H1 (cell line): ENCODE measurements at regions not wholly inside any gene's neighbourhood (a gene's known extent, or its start where the extent isn't known, plus 50 kb on each side); places are given as distances from the start of the nearest gene placed in this dataset.

ENCODE experiments used
- CTCF ChIA-PET: fragments of 300-600 bp; sonication (Branson Sonifier 250); formaldehyde crosslinking; loops from one replicate; lab custom pipeline; 2021; ENCODE audit not compliant: partially characterized antibody; lab: Charles Lee
- POLR2A ChIA-PET: fragments of 300-600 bp; sonication (Branson Sonifier 250); formaldehyde crosslinking; loops from one replicate; lab custom pipeline; 2021; ENCODE audit warnings: inconsistent platforms; ENCODE audit not compliant: partially characterized antibody; lab: Charles Lee
- DNase-seq, 2 experiments: peaks; one replicate each; pipeline versions ENCODE4 v3.0.0 to v3.0.0-alpha.2; 2010 to 2022; ENCODE audit warnings: low spot score in 2 of 2, low read depth in 1 of 2, mixed read lengths in 1 of 2
- FAIRE-seq: peaks from 2 replicates; lab custom pipeline; 2011; peaks lifted over from hg19 to GRCh38; lab: Jason Lieb, UNC
- H2AFZ ChIP-seq: 2 replicates; pipeline ENCODE4 v1.8.1; 2012; ENCODE audit warnings: low read length, inconsistent platforms
- H2AK5ac ChIP-seq: 2 replicates; pipeline ENCODE4 v1.6.1; 2013; ENCODE audit warnings: low read depth, low read length
- H2BK120ac ChIP-seq: replicated peaks from 2 replicates; pipeline ENCODE3; 2013; ENCODE audit warnings: low read depth, low read length, inconsistent platforms
- H2BK12ac ChIP-seq: 2 replicates; pipeline ENCODE4 v1.6.1; 2013; ENCODE audit warnings: low read depth, low read length
- H2BK15ac ChIP-seq: 2 replicates; pipeline ENCODE4 v1.6.1; 2013; ENCODE audit warnings: low read length
- H2BK20ac ChIP-seq: 2 replicates; pipeline ENCODE4 v1.6.1; 2013; ENCODE audit warnings: low read length
- H2BK5ac ChIP-seq: 2 replicates; pipeline ENCODE4 v1.6.1; 2013; ENCODE audit warnings: low read depth, low read length
- H3K14ac ChIP-seq: 2 replicates; pipeline ENCODE4 v1.6.1; 2013; ENCODE audit warnings: inconsistent platforms; ENCODE audit not compliant: insufficient read length
- H3K18ac ChIP-seq: 2 replicates; pipeline ENCODE4 v1.6.1; 2013; ENCODE audit warnings: low read length; ENCODE audit errors: extremely low read depth
- H3K23ac ChIP-seq: 2 replicates; pipeline ENCODE4 v1.6.1; 2013; ENCODE audit warnings: inconsistent platforms; ENCODE audit not compliant: insufficient read length
- H3K23me2 ChIP-seq: 2 replicates; pipeline ENCODE4 v1.6.1; 2013; ENCODE audit warnings: low read depth, low read length
- H3K27ac ChIP-seq: 2 replicates; pipeline ENCODE4 v1.6.1; 2011; ENCODE audit warnings: low read depth, low read length, inconsistent platforms
- H3K27me3 ChIP-seq, 4 experiments: replicated peaks in 1 of 4; 1 replicate in 1 of 4; 2 replicates in 3 of 4; pipeline versions ENCODE4 v1.6.1 to v1.8.1; 2011 to 2013; ENCODE audit warnings: low read length in 3 of 4, mild to moderate bottlenecking in 3 of 4, inconsistent platforms in 2 of 4, mixed read lengths in 2 of 4, moderate library complexity in 1 of 4; ENCODE audit not compliant: control insufficient read depth in 3 of 4, insufficient read depth in 3 of 4; ENCODE audit errors: extremely low read depth in 1 of 4
- H3K36me3 ChIP-seq, 4 experiments: 2 replicates each; pipeline versions ENCODE4 v1.6.1 to v1.8.1; 2011 to 2013; ENCODE audit warnings: mild to moderate bottlenecking in 4 of 4, low read length in 3 of 4, moderate library complexity in 2 of 4, control low read depth in 1 of 4, inconsistent platforms in 1 of 4; ENCODE audit not compliant: insufficient read depth in 4 of 4, control insufficient read depth in 2 of 4
- H3K4ac ChIP-seq: replicated peaks from 2 replicates; pipeline ENCODE3; 2013; ENCODE audit warnings: low read length, low read depth, mixed read lengths, inconsistent platforms; ENCODE audit not compliant: insufficient read length
- H3K4me1 ChIP-seq, 4 experiments: replicated peaks in 1 of 4; 1 replicate in 1 of 4; 2 replicates in 3 of 4; pipeline versions ENCODE4 v1.6.1 to v1.8.1; 2011 to 2013; ENCODE audit warnings: low read length in 3 of 4, inconsistent platforms in 2 of 4, mixed read lengths in 1 of 4; ENCODE audit not compliant: insufficient read depth in 4 of 4, control insufficient read depth in 3 of 4
- H3K4me2 ChIP-seq, 2 experiments: 2 replicates each; pipeline versions ENCODE4 v1.6.1 to v1.8.1; 2011 to 2013; ENCODE audit warnings: low read depth in 2 of 2, low read length in 2 of 2, control low read depth in 1 of 2, inconsistent platforms in 1 of 2, mild to moderate bottlenecking in 1 of 2; ENCODE audit not compliant: insufficient read depth in 1 of 2
- H3K4me3 ChIP-seq, 4 experiments: fragments of 200-600, 300-600 bp in 1 of 4; sonication (generic), shearing (Covaris generic), sonication (Bioruptor Twin) in 1 of 4; 2 replicates each; pipeline versions ENCODE4 v1.5.1 to v1.8.1; 2011 to 2016; ENCODE audit warnings: low read length in 4 of 4, low read depth in 3 of 4, control low read depth in 2 of 4, inconsistent platforms in 2 of 4, mild to moderate bottlenecking in 2 of 4, mixed read lengths in 1 of 4, moderate library complexity in 1 of 4; ENCODE audit not compliant: insufficient read depth in 2 of 4; ENCODE audit errors: extremely low read depth in 1 of 4
- H3K56ac ChIP-seq: replicated peaks from 2 replicates; pipeline ENCODE3; 2013; ENCODE audit warnings: low read depth, mild to moderate bottlenecking, mixed read lengths, low read length, inconsistent platforms; ENCODE audit not compliant: insufficient read length
- H3K79me1 ChIP-seq: 2 replicates; pipeline ENCODE4 v1.6.1; 2013; ENCODE audit warnings: low read depth, low read length, control low read depth
- H3K79me2 ChIP-seq, 2 experiments: 2 replicates each; pipeline versions ENCODE4 v1.6.1 to v1.8.1; 2012 to 2013; ENCODE audit warnings: low read length in 2 of 2, mild to moderate bottlenecking in 2 of 2, inconsistent platforms in 1 of 2; ENCODE audit not compliant: insufficient read depth in 2 of 2, control insufficient read depth in 1 of 2
- H3K9ac ChIP-seq, 4 experiments: replicated peaks in 1 of 4; 1 replicate in 1 of 4; 2 replicates in 3 of 4; pipeline versions ENCODE4 v1.6.1 to v1.8.1; 2011 to 2013; ENCODE audit warnings: low read depth in 3 of 4, low read length in 3 of 4, control low read depth in 2 of 4, mild to moderate bottlenecking in 2 of 4, moderate library complexity in 2 of 4, inconsistent platforms in 1 of 4; ENCODE audit errors: extremely low read depth in 1 of 4
- H3K9me3 ChIP-seq, 2 experiments: 2 replicates each; pipeline versions ENCODE4 v1.6.1 to v1.8.1; 2012 to 2013; ENCODE audit warnings: mild to moderate bottlenecking in 2 of 2, moderate library complexity in 2 of 2, control low read depth in 1 of 2, inconsistent platforms in 1 of 2, low read depth in 1 of 2, low read length in 1 of 2, mixed read lengths in 1 of 2; ENCODE audit not compliant: insufficient read depth in 2 of 2
- H4K20me1 ChIP-seq, 2 experiments: replicated peaks in 1 of 2; 2 replicates each; pipeline versions ENCODE3 to v1.8.1; 2011 to 2013; ENCODE audit warnings: inconsistent platforms in 2 of 2, low read length in 2 of 2, mild to moderate bottlenecking in 1 of 2; ENCODE audit not compliant: insufficient read depth in 2 of 2, control insufficient read depth in 1 of 2
- H4K5ac ChIP-seq: 2 replicates; pipeline ENCODE4 v1.6.1; 2013; ENCODE audit warnings: low read length, low read depth, mixed read lengths, inconsistent platforms; ENCODE audit not compliant: insufficient read length
- H4K8ac ChIP-seq: 2 replicates; pipeline ENCODE4 v1.8.0; 2013; ENCODE audit warnings: mild to moderate bottlenecking, moderate library complexity, low read length, inconsistent platforms; ENCODE audit not compliant: insufficient read depth; ENCODE audit errors: extremely low read depth
- H4K91ac ChIP-seq: replicated peaks from 2 replicates; pipeline ENCODE3; 2013; ENCODE audit warnings: low read length, mixed read lengths, inconsistent platforms; ENCODE audit not compliant: insufficient read length
- BRCA1 ChIP-seq: IDR thresholded peaks from 2 replicates; pipeline ENCODE4 v1.6.1; 2012; ENCODE audit warnings: low read depth, low read length, improper control_type of control experiment
- RAD21 ChIP-seq, 2 experiments: IDR thresholded peaks in 1 of 2; conservative IDR thresholded peaks in 1 of 2; 2 replicates each; pipeline ENCODE4 v1.6.1; 2011; ENCODE audit warnings: low read depth in 2 of 2, low read length in 2 of 2, improper control_type of control experiment in 1 of 2, inconsistent platforms in 1 of 2, mild to moderate bottlenecking in 1 of 2, moderate library complexity in 1 of 2
- RXRA ChIP-seq: IDR thresholded peaks from 2 replicates; pipeline ENCODE4 v1.6.1; 2011; ENCODE audit warnings: low read depth, mild to moderate bottlenecking, low read length, moderate library complexity; ENCODE audit not compliant: insufficient read depth
- WGBS, 2 experiments: shearing (Covaris generic) in 1 of 2; methylation state at CpG; one replicate each; pipeline versions ENCODE4 v1.1.6 to v1.1.7; 2013 to 2015; ENCODE audit warnings: low lambda C conversion rate in 2 of 2, mixed read lengths in 2 of 2, inconsistent platforms in 1 of 2, low coverage in 1 of 2, missing lambda C conversion rate in 1 of 2; ENCODE audit not compliant: insufficient replicate concordance in 2 of 2, insufficient coverage in 1 of 2, insufficient read length in 1 of 2; ENCODE audit errors: extremely low coverage in 1 of 2, missing lambda C conversion rate in 1 of 2; 5-methylcytosine and 5-hydroxymethylcytosine counted together

DNA sequence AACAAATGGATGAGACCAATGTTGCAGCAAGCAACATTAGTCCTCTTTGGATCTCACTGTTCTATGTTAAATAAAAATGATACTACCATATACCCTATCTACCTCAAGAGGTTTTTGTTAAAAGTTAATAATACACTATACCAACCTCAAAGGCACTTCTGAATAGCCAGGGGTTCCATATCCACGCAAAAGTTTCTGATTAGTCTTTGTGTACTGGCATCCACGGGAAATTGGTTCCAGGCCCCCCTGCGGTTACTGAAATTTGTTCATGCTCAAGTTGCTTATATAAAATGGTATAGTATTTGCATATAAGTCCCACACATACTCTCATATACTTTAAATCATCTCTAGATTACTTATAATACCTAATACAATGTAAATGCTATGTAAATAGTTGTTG, 585.7 kb downstream of the INSC start:
- Histone ChIP-seq H3K27ac (no peak overlapping the region), H2AFZ (no peak overlapping the region), H3K18ac (no peak overlapping the region), H3K9me3 (no peaks in the 10 kb centered on the region), H3K4ac (no peak overlapping the region), H2AK5ac (no peak overlapping the region), H2BK5ac (no peak overlapping the region), H3K36me3 (no peaks in the 10 kb centered on the region), H3K9ac (no peak overlapping the region), H4K20me1 (no peaks in the 10 kb centered on the region), H3K23me2 (no peaks in the 10 kb centered on the region), H2BK120ac (no peak overlapping the region), H3K79me2 (no peaks in the 10 kb centered on the region), H3K4me1 (no peaks in the 10 kb centered on the region), H4K5ac (no peak overlapping the region), H2BK12ac (no peak overlapping the region), H3K27me3 (no peaks in the 10 kb centered on the region; a peak in 1 of 7 replicates), H3K4me2 (no peak overlapping the region), H3K56ac (no peak overlapping the region), H3K4me3 (no peak overlapping the region), H3K79me1 (no peaks in the 10 kb centered on the region), H4K91ac (no peak overlapping the region), H3K14ac (no peak overlapping the region), H4K8ac (no peak overlapping the region), H2BK15ac (no peak overlapping the region), H3K23ac (no peak overlapping the region), H2BK20ac (no peak overlapping the region)
- ChIA-PET CTCF (no interaction called here), POLR2A (no interaction called here)
- WGBS, 2 experiments, result 97% methylated on average over 3 of the region's 3 CpGs; no CpG with 5 or more reads in 1 of the 2 experiments
- FAIRE-seq (no peak), DNase-seq (no peak)
- no peak for TF ChIP-seq RAD21 (IDR thresholded peaks at IDR 0.05 in 1 of 2, conservative IDR thresholded peaks at IDR 0.05 in 1 of 2; ENCODE audit: low read depth in 2 of 2, low read length in 2 of 2)
- no peak for TF ChIP-seq BRCA1
- TF ChIP-seq RXRA, result no peak
